Suprapubic skin (tissue), 4 donors: ENCODE measurements at regions not wholly inside any gene's neighbourhood (a gene's known extent, or its start where the extent isn't known, plus 50 kb on each side); places are given as distances from the start of the nearest gene placed in this dataset.

Experiments used
- DNase-seq, 2 donors: peaks; one replicate each; pipeline ENCODE4 v3.0.0-alpha.2; 2019; ENCODE audit warnings: low spot score in 2 of 2
- H3K27ac ChIP-seq: fragments of 200-600 bp; sonication (generic); one replicate; pipeline ENCODE4 v1.5.1; 2019
- H3K27me3 ChIP-seq: fragments of 200-600 bp; sonication (generic); one replicate; pipeline ENCODE4 v1.5.1; 2019
- H3K36me3 ChIP-seq: fragments of 200-600 bp; sonication (generic); one replicate; pipeline ENCODE4 v1.5.1; 2019
- H3K4me1 ChIP-seq: fragments of 200-600 bp; sonication (generic); one replicate; pipeline ENCODE4 v1.5.1; 2019
- H3K4me3 ChIP-seq: fragments of 200-600 bp; sonication (generic); one replicate; pipeline ENCODE4 v1.5.1; 2019; ENCODE audit warnings: mild to moderate bottlenecking
- H3K9me3 ChIP-seq: fragments of 200-600 bp; sonication (generic); one replicate; pipeline ENCODE4 v1.5.1; 2019
- EP300 ChIP-seq: sonication (generic); formaldehyde crosslinking; IDR thresholded peaks from one replicate; pipeline ENCODE4 v1.6.1; 2017; ENCODE audit warnings: antibody characterized with exemption
- POLR2A ChIP-seq, 2 donors: fragments of 450-650 bp; IDR thresholded peaks; one replicate each; pipeline ENCODE4 v1.6.1; 2017; ENCODE audit warnings: antibody characterized with exemption in 2 of 2, mild to moderate bottlenecking in 2 of 2, moderate library complexity in 2 of 2
- WGBS: methylation state at CpG from one replicate; pipeline ENCODE4 v1.1.5; 2018; 5-methylcytosine and 5-hydroxymethylcytosine counted together
- TF ChIP-seq, protein P1 (sequence below), 2 donors: fragments of 200-600 bp in 1 of 2; fragments of 450-650 bp in 1 of 2; sonication (generic) in 1 of 2; IDR thresholded peaks; one replicate each; pipeline ENCODE4 v1.5.1; 2016 to 2019; ENCODE audit warnings: antibody characterized with exemption in 2 of 2, mild to moderate bottlenecking in 1 of 2, moderate library complexity in 1 of 2

DNA sequence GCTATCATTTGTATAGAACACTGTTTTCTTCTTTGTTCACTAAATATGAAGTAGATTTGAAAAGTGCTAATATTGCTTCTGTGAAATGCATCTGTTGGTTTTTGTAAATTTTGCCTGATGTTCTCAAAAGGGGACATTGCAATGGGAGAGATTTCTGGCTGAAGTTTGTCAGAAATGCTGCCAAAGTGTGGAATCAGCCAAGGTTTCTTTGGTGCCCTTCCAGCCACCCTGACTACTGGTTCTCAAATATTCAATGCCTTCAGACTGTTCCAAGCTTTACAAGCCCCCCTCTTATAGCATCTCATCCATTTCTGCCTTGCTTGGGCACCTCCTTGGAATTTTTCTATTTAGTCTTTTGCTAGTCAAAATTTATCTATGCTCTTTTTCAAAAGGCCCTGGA is 60.6 kb upstream of the TMLHE start:
- H3K27me3 ChIP-seq = no peaks in the 10 kb centered on the region
- no peaks in the 10 kb centered on the region for H3K36me3 ChIP-seq
- H3K4me1 ChIP-seq = no peaks in the 10 kb centered on the region
- H3K27ac ChIP-seq = no peak overlapping the region
- DNase-seq = no peak
- H3K4me3 ChIP-seq = no peak overlapping the region
- TF ChIP-seq, protein P1, sequence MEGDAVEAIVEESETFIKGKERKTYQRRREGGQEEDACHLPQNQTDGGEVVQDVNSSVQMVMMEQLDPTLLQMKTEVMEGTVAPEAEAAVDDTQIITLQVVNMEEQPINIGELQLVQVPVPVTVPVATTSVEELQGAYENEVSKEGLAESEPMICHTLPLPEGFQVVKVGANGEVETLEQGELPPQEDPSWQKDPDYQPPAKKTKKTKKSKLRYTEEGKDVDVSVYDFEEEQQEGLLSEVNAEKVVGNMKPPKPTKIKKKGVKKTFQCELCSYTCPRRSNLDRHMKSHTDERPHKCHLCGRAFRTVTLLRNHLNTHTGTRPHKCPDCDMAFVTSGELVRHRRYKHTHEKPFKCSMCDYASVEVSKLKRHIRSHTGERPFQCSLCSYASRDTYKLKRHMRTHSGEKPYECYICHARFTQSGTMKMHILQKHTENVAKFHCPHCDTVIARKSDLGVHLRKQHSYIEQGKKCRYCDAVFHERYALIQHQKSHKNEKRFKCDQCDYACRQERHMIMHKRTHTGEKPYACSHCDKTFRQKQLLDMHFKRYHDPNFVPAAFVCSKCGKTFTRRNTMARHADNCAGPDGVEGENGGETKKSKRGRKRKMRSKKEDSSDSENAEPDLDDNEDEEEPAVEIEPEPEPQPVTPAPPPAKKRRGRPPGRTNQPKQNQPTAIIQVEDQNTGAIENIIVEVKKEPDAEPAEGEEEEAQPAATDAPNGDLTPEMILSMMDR (IDR thresholded peaks at IDR 0.05) = no peak
- TF ChIP-seq POLR2A (IDR thresholded peaks at IDR 0.05) (no peak), EP300 (no peak)
- no peaks in the 10 kb centered on the region for H3K9me3 ChIP-seq

- Histone ChIP-seq H3K36me3 (no peaks in the 10 kb centered on the region), H3K27me3 (no peaks in the 10 kb centered on the region), H3K9me3 (no peaks in the 10 kb centered on the region), H3K4me1 (no peaks in the 10 kb centered on the region), H3K27ac (no peak overlapping the region), H3K4me3 (no peak overlapping the region)
- DNase-seq = no peak
- WGBS = 60% methylated on average over 2 of the region's 2 CpGs
- TF ChIP-seq POLR2A (IDR thresholded peaks at IDR 0.05) = no peak
- TF ChIP-seq, protein P1 (IDR thresholded peaks at IDR 0.05) = no peak
Observed at GRCh38 chrX:155666741-155667140, 54.0 kb upstream of the TMLHE start.
